WERI-Rb-1 (cell line): ENCODE measurements at regions not wholly inside any gene's neighbourhood (a gene's known extent, or its start where the extent isn't known, plus 50 kb on each side); places are given as distances from the start of the nearest gene placed in this dataset.

ENCODE experiments used
- DNase-seq: peaks from one replicate; pipeline ENCODE4 v3.0.0-alpha.2; 2020
- H3K27ac ChIP-seq: fragments of 250-450 bp; sonication (Bioruptor Pico); 2 replicates; pipeline ENCODE4 v1.5.1; 2020; ENCODE audit warnings: mild to moderate bottlenecking, moderate library complexity
- H3K27me3 ChIP-seq: fragments of 250-450 bp; sonication (Bioruptor Pico); 2 replicates; pipeline ENCODE4 v1.5.1; 2021; ENCODE audit warnings: mild to moderate bottlenecking, low read depth, moderate library complexity; ENCODE audit not compliant: insufficient read depth, severe bottlenecking
- H3K36me3 ChIP-seq: fragments of 250-450 bp; sonication (Bioruptor Pico); 2 replicates; pipeline ENCODE4 v1.5.1; 2020; ENCODE audit warnings: mild to moderate bottlenecking, moderate library complexity
- H3K4me3 ChIP-seq: 2 replicates; pipeline ENCODE4 v1.5.1; 2011; ENCODE audit warnings: low read depth, mild to moderate bottlenecking, control low read depth, low read length
- H3K9me3 ChIP-seq: fragments of 250-450 bp; sonication (Bioruptor Pico); 2 replicates; pipeline ENCODE4 v1.5.1; 2021; ENCODE audit warnings: mild to moderate bottlenecking, moderate library complexity; ENCODE audit not compliant: severe bottlenecking
- TF ChIP-seq, protein P1 (sequence below): IDR thresholded peaks from 2 replicates; pipeline ENCODE4 v1.5.1; 2011; ENCODE audit warnings: low read depth, mild to moderate bottlenecking, control low read depth, inconsistent platforms, low read length

DNA sequence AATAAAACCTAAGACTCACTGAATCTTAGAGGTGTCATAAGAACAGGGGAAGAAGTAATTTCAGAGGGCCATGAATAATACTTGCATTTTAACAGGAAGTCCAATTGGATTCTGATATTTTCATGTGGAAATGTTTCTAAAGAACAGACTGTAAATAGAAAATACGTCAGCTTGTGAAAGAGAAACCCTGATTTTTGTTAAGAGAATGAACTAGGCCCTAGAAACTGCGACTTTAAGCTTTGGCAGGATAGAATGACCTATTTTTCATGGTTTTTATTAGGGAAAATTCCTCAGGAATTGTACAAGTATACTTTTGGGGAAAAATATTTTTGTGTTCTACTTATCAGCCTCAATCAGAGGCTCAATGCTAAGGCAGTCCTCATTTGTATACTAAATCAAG is 215.5 kb upstream of the ACTBL2 start:
- H3K27ac ChIP-seq, result no peak overlapping the region
- H3K9me3 ChIP-seq, result no peaks in the 10 kb centered on the region
- H3K27me3 ChIP-seq, result no peaks in the 10 kb centered on the region
- no peak for DNase-seq
- TF ChIP-seq, protein P1, sequence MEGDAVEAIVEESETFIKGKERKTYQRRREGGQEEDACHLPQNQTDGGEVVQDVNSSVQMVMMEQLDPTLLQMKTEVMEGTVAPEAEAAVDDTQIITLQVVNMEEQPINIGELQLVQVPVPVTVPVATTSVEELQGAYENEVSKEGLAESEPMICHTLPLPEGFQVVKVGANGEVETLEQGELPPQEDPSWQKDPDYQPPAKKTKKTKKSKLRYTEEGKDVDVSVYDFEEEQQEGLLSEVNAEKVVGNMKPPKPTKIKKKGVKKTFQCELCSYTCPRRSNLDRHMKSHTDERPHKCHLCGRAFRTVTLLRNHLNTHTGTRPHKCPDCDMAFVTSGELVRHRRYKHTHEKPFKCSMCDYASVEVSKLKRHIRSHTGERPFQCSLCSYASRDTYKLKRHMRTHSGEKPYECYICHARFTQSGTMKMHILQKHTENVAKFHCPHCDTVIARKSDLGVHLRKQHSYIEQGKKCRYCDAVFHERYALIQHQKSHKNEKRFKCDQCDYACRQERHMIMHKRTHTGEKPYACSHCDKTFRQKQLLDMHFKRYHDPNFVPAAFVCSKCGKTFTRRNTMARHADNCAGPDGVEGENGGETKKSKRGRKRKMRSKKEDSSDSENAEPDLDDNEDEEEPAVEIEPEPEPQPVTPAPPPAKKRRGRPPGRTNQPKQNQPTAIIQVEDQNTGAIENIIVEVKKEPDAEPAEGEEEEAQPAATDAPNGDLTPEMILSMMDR, result no peak
- H3K36me3 ChIP-seq, result no peaks in the 10 kb centered on the region
- H3K4me3 ChIP-seq, result no peak overlapping the region

DNA sequence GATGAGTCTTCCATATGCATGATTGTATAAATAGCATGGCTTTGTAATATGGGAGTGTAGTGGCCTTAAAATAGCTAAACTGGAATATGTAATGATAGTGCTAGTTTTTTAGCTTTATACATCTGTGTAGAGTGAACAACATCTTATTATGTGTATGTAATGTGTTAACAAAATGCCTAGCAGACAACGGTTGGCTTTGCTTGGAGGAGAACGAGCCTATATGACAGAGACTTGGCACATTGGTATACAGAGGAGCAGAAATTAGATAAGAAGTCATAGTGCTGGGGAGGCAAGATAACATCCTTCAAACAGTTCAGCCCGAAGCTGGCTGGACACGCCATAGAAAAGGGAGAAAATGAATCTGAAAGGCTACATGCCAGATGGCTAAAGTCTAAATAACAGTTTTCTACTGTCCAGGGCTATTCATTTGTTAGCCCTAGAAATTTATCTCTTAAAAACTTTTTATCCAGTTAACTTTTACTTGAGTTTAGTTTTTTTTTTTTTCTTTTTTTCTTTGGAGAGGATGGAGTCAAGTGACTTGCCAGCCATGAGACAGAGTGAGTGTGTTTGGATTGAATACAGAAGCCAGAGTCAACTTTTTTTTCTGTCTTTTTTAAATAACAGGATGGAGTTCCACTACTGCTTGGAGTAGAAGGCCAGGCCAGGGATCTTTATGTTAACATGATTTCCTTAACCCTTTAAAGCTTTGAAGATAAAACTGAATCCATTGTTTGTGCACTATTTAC is 214.4 kb upstream of the ACTBL2 start:
- Histone ChIP-seq H3K27me3 (no peaks in the 10 kb centered on the region), H3K4me3 (no peak overlapping the region), H3K9me3 (no peaks in the 10 kb centered on the region), H3K36me3 (no peaks in the 10 kb centered on the region), H3K27ac (no peak overlapping the region)
- TF ChIP-seq, protein P1, result no peak
- DNase-seq, result no peak

GRCh38 chr5:57696389-57696769 is 213.8 kb upstream of the ACTBL2 start:
- H3K27me3 ChIP-seq, result no peaks in the 10 kb centered on the region
- no peak overlapping the region for H3K27ac ChIP-seq
- TF ChIP-seq, protein P1, result no peak
- H3K9me3 ChIP-seq, result no peaks in the 10 kb centered on the region
- no peaks in the 10 kb centered on the region for H3K36me3 ChIP-seq
- DNase-seq, result no peak
- no peak overlapping the region for H3K4me3 ChIP-seq

GRCh38 chr5:57695706-57696388 is 213.2 kb upstream of the ACTBL2 start:
- no peaks in the 10 kb centered on the region for H3K9me3 ChIP-seq
- no peak overlapping the region for H3K4me3 ChIP-seq
- no peaks in the 10 kb centered on the region for H3K27me3 ChIP-seq
- no peak overlapping the region for H3K27ac ChIP-seq
- H3K36me3 ChIP-seq, result no peaks in the 10 kb centered on the region
- TF ChIP-seq, protein P1, result no peak
- no peak for DNase-seq

DNA sequence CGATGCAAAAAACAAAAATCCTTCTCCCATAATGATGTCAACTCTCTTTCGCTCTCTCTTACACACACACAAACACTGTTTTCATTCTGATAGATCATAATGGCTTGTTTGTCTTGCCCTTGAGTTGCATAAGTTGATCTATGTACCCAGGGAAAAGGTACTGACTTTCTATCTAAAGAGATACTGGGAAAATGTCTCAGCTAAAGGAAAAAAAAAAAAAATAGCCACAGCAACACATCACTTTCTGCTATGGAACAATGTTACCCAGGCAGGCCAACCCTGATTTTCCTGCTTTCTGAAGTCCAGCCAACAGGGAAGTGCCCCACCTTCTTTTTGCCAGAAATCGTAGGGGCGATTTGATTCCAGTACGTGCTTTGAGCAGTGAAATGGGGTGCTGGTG is 212.6 kb upstream of the ACTBL2 start:
- no peak for DNase-seq
- no peaks in the 10 kb centered on the region for H3K36me3 ChIP-seq
- H3K9me3 ChIP-seq, result no peaks in the 10 kb centered on the region
- no peak overlapping the region for H3K27ac ChIP-seq
- H3K27me3 ChIP-seq, result no peaks in the 10 kb centered on the region
- no peak overlapping the region for H3K4me3 ChIP-seq
- TF ChIP-seq, protein P1, result no peak
